ENCODE measurements at regions not wholly inside any gene's neighbourhood (a gene's known extent, or its start where the extent isn't known, plus 50 kb on each side); places are given as distances from the start of the nearest gene placed in this dataset.
"Not testable (repeated sequence)": the region's sequence is repeated elsewhere in the genome, so short reads cannot be mapped to it uniquely, and the experiment has no call there.

- H3K4me3 ChIP-seq, result no peak overlapping the region
These were observed 317.3 kb upstream of the NAALADL2 start for GRCh38 chr3:174541708-174542315.

DNA sequence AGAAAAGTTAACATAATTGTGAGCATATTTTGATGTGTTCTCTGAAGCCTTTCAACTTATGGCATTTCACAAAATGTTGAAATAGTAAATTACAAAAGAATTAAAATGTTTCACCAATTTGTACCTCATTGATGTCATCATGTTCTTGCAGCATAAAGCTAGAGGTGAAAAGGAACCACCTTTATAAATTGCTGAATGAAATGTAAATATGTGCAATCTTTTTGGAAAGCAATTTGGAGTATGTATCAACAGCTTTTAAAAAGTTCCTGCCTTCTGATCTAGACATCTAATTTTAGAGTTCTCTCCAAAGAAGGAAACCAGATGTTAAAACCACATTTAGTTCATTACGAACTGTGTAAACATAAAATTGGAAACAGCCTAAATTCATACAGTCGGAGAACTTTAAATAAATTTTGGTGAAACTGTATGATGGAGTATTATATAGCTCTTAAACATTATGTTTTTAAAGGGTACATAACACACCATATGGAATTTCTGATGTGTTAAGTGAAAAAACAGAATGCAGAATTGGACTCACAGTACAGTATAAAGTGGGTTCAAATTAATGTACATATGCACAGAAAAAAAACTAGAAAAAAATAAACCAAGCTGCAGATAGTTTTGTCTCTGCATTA lies 311.2 kb upstream of the NAALADL2 start:
- no peak overlapping the region for H3K4me3 ChIP-seq
- H3K27ac ChIP-seq, result no peak overlapping the region
- TF ChIP-seq POLR2A (IDR thresholded peaks at IDR 0.05) (no peak), EP300 (IDR thresholded peaks at IDR 0.05) (no peak), CTCF (IDR thresholded peaks at IDR 0.05) (no peak)
- H3K9me3 ChIP-seq, result no peaks in the 10 kb centered on the region
- H3K27me3 ChIP-seq, result no peaks in the 10 kb centered on the region
- H3K36me3 ChIP-seq, result no peaks in the 10 kb centered on the region
- H3K4me1 ChIP-seq, result no peaks in the 10 kb centered on the region
- 57 to 58% methylated on average over 2 of the region's 2 CpGs for WGBS, 2 donors
- no peak for DNase-seq (ENCODE audit: low spot score in 2 of 2)

More at GRCh38 chr3:174541708-174542315, 317.3 kb upstream of the NAALADL2 start:
- 81 to 85% methylated on average over 2 of the region's 2 CpGs for WGBS, 2 donors
- no peak for TF ChIP-seq POLR2A (IDR thresholded peaks at IDR 0.05)
- TF ChIP-seq CTCF (IDR thresholded peaks at IDR 0.05), result no peak
- TF ChIP-seq EP300 (IDR thresholded peaks at IDR 0.05), result no peak
- no peaks in the 10 kb centered on the region for H3K27me3 ChIP-seq
- H3K4me1 ChIP-seq, result no peaks in the 10 kb centered on the region
- H3K9me3 ChIP-seq, result no peaks in the 10 kb centered on the region
- DNase-seq (ENCODE audit: low spot score in 2 of 2), result no peak
- H3K27ac ChIP-seq, result no peak overlapping the region
- no peaks in the 10 kb centered on the region for H3K36me3 ChIP-seq

- no peak overlapping the region for H3K4me3 ChIP-seq
- no peak overlapping the region for H3K27ac ChIP-seq
- TF ChIP-seq CTCF (IDR thresholded peaks at IDR 0.05) (no peak), EP300 (IDR thresholded peaks at IDR 0.05) (no peak), POLR2A (IDR thresholded peaks at IDR 0.05) (no peak)
- no peaks in the 10 kb centered on the region for H3K4me1 ChIP-seq
- no peak for DNase-seq (ENCODE audit: low spot score in 2 of 2)
- no peaks in the 10 kb centered on the region for H3K36me3 ChIP-seq
- no peaks in the 10 kb centered on the region for H3K27me3 ChIP-seq
- no peaks in the 10 kb centered on the region for H3K9me3 ChIP-seq
- WGBS, 2 donors, result 84 to 89% methylated on average over 4 of the region's 4 CpGs
These were observed 310.1 kb upstream of the NAALADL2 start for GRCh38 chr3:174548841-174549623.

DNA sequence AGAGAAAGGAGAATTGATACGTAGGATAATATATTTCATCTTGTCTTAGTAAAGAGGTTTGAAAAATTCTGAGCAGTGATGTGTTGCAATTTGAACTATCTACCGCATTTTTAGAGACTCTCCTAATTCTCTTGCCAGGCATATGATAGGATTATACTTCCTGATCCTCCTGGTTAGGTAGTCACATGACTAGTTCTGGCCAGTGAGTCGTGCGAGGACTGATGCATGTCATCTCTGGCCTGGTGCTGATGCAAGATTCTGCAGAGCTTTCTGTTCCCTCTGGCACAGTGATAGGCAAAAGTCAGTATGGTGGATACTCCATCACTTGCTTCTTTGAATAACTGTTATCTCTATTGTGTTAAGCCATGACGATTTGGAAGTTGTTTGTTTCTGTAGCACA lies 277.6 kb upstream of the NAALADL2 start:
- H3K4me3 ChIP-seq, result no peak overlapping the region
- H3K4me1 ChIP-seq, result no peaks in the 10 kb centered on the region
- no peaks in the 10 kb centered on the region for H3K27me3 ChIP-seq
- WGBS, 2 donors, result 87 to 93% methylated on average over 5 of the region's 5 CpGs
- no peak for DNase-seq (ENCODE audit: low spot score in 2 of 2)
- H3K9me3 ChIP-seq, result peaks cover 0 to 4% (median 0%) of the 10 kb centered on the region in 4 donors
- TF ChIP-seq CTCF (IDR thresholded peaks at IDR 0.05) (no peak), POLR2A (IDR thresholded peaks at IDR 0.05) (no peak), EP300 (IDR thresholded peaks at IDR 0.05) (no peak)
- no peak overlapping the region for H3K27ac ChIP-seq
- H3K36me3 ChIP-seq, result peaks cover 0 to 4% (median 0%) of the 10 kb centered on the region in 3 donors

DNA sequence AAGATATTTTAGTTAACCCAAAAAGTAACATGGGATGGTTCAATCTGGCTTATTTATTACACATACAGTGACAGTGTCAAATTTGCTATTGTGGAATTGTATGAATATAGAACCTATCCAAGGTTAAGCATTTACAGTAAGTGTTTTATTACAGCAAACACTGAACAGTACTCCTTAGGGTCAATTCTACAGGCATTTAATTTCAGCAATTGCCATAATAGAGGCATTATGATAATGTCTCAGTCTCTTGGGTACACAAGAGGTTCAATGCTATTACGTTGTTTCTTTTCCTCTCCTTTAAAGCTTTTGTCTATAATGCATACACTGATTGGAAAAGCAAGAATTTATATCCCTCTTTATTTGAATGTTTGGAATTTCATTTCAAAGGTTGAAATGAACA lies 275.7 kb upstream of the NAALADL2 start:
- no peak for DNase-seq (ENCODE audit: low spot score in 2 of 2)
- H3K4me3 ChIP-seq, result no peak overlapping the region
- H3K27me3 ChIP-seq, result no peaks in the 10 kb centered on the region
- H3K9me3 ChIP-seq, result peaks cover 0 to 16% (median 0%) of the 10 kb centered on the region in 4 donors
- no peak overlapping the region for H3K27ac ChIP-seq
- H3K4me1 ChIP-seq, result no peaks in the 10 kb centered on the region
- TF ChIP-seq POLR2A (IDR thresholded peaks at IDR 0.05) (no peak), CTCF (IDR thresholded peaks at IDR 0.05) (no peak), EP300 (IDR thresholded peaks at IDR 0.05) (no peak)
- WGBS, 2 donors, result 47 to 70% methylated on average over 1 of the region's 1 CpG
- peaks cover 0 to 9% (median 0%) of the 10 kb centered on the region in 3 donors for H3K36me3 ChIP-seq

- not testable (repeated sequence) for H3K27me3 ChIP-seq; H3K4me1 ChIP-seq; DNase-seq (ENCODE audit: low spot score in 2 of 2); H3K27ac ChIP-seq; H3K4me3 ChIP-seq
- H3K36me3 ChIP-seq, result peaks cover 0 to 25% (median 0%) of the 10 kb centered on the region in 3 donors
- 97 to 100% methylated on average over 1 of the region's 1 CpG for WGBS, 2 donors
- peaks cover 0 to 27% (median 0%) of the 10 kb centered on the region in 4 donors for H3K9me3 ChIP-seq
These were observed 272.0 kb upstream of the NAALADL2 start for GRCh38 chr3:174587137-174587536.

Measured in tibial nerve (tissue), 4 donors.